SK-N-SH (cell line): ENCODE measurements at regions not wholly inside any gene's neighbourhood (a gene's known extent, or its start where the extent isn't known, plus 50 kb on each side); places are given as distances from the start of the nearest gene placed in this dataset.

Experiments
- CTCF ChIA-PET: fragments of 300-600, 350-600 bp; formaldehyde crosslinking; extraction: SDS; loops from one replicate; lab custom pipeline; 2021; lab: Yijun Ruan, JAX
- POLR2A ChIA-PET: fragments of 350-600 bp; sonication (Branson Sonifier 250); formaldehyde crosslinking; extraction: SDS; loops from one replicate; lab custom pipeline; 2020; ENCODE audit warnings: antibody characterized with exemption, inconsistent platforms; lab: Yijun Ruan, JAX
- DNase-seq: peaks from one replicate; pipeline ENCODE4 v3.0.0; 2012
- H2AFZ ChIP-seq: fragments of 200-600 bp; sonication (generic); 2 replicates; pipeline ENCODE4 v1.8.1; 2016; ENCODE audit warnings: antibody characterized with exemption, mild to moderate bottlenecking, low read depth
- H3F3A ChIP-seq: fragments of 200-600 bp; sonication (generic); replicated peaks from 2 replicates; pipeline ENCODE3; 2016; ENCODE audit warnings: antibody characterized with exemption, mild to moderate bottlenecking; ENCODE audit not compliant: insufficient read depth
- H3K27ac ChIP-seq, 2 experiments: fragments of 200-500 bp in 1 of 2; fragments of 200-600 bp in 1 of 2; sonication (Bioruptor generic) in 1 of 2; sonication (generic), shearing (Covaris generic) in 1 of 2; 2 replicates each; pipeline versions ENCODE4 v1.5.1 to v1.6.1; 2014 to 2016; ENCODE audit warnings: low read depth in 2 of 2, inconsistent platforms in 1 of 2, low read length in 1 of 2, mild to moderate bottlenecking in 1 of 2, mixed read lengths in 1 of 2
- H3K27me3 ChIP-seq: fragments of 200-600 bp; sonication (generic), shearing (Covaris generic); 2 replicates; pipeline ENCODE4 v1.6.1; 2016; ENCODE audit warnings: mixed run types; ENCODE audit not compliant: insufficient read depth
- H3K36me3 ChIP-seq, 2 experiments: fragments of 200-500 bp in 1 of 2; fragments of 200-600 bp in 1 of 2; sonication (Bioruptor generic) in 1 of 2; sonication (generic) in 1 of 2; replicated peaks in 1 of 2; 2 replicates each; pipeline versions ENCODE3 to v1.5.1; 2014 to 2016; ENCODE audit warnings: low read length in 1 of 2, mild to moderate bottlenecking in 1 of 2; ENCODE audit not compliant: insufficient read depth in 2 of 2, control insufficient read depth in 1 of 2
- H3K4me1 ChIP-seq, 2 experiments: fragments of 200-500 bp in 1 of 2; fragments of 200-600 bp in 1 of 2; sonication (Bioruptor generic) in 1 of 2; sonication (generic), shearing (Covaris generic) in 1 of 2; 2 replicates each; pipeline versions ENCODE4 v1.5.1 to v1.6.1; 2014 to 2016; ENCODE audit warnings: low read depth in 1 of 2, low read length in 1 of 2, mixed run types in 1 of 2; ENCODE audit not compliant: insufficient read depth in 2 of 2, control insufficient read depth in 1 of 2
- H3K4me2 ChIP-seq: fragments of 200-600 bp; sonication (generic), shearing (Covaris generic); 2 replicates; pipeline ENCODE4 v1.6.1; 2017; ENCODE audit warnings: mixed run types
- H3K4me3 ChIP-seq, 2 experiments: fragments of 200-500 bp in 1 of 2; fragments of 200-600 bp in 1 of 2; sonication (Bioruptor generic) in 1 of 2; sonication (generic), shearing (Covaris generic) in 1 of 2; 2 replicates each; pipeline versions ENCODE4 v1.5.1 to v1.8.1; 2014 to 2016; ENCODE audit warnings: low read depth in 2 of 2, inconsistent platforms in 1 of 2, low read length in 1 of 2, mild to moderate bottlenecking in 1 of 2, mixed read lengths in 1 of 2, moderate library complexity in 1 of 2
- H3K79me2 ChIP-seq: fragments of 200-600 bp; sonication (generic); 2 replicates; pipeline ENCODE4 v1.8.1; 2017; ENCODE audit warnings: mild to moderate bottlenecking; ENCODE audit not compliant: insufficient read depth
- H3K9ac ChIP-seq: fragments of 200-600 bp; sonication (generic); 2 replicates; pipeline ENCODE4 v1.6.1; 2017; ENCODE audit warnings: mixed run types
- H3K9me2 ChIP-seq: fragments of 200-600 bp; sonication (generic); 2 replicates; pipeline ENCODE4 v1.6.1; 2017; ENCODE audit warnings: mixed run types
- H3K9me3 ChIP-seq: fragments of 200-600 bp; sonication (generic); 2 replicates; pipeline ENCODE4 v1.6.1; 2017; ENCODE audit warnings: mixed run types, mild to moderate bottlenecking, moderate library complexity
- H4K20me1 ChIP-seq: fragments of 200-600 bp; sonication (generic); 2 replicates; pipeline ENCODE4 v1.6.1; 2017; ENCODE audit warnings: mild to moderate bottlenecking, mixed run types; ENCODE audit not compliant: insufficient read depth
- FOSL2 ChIP-seq: IDR thresholded peaks from 2 replicates; pipeline ENCODE4 v1.4.0; 2012; ENCODE audit warnings: low read depth, mild to moderate bottlenecking, moderate library complexity, borderline replicate concordance
- FOXM1 ChIP-seq: IDR thresholded peaks from 2 replicates; pipeline ENCODE4 v1.4.0; 2012; ENCODE audit warnings: low read depth, mild to moderate bottlenecking
- GATA2 ChIP-seq: sonication (generic); formaldehyde crosslinking; IDR thresholded peaks from 2 replicates; pipeline ENCODE4 v1.5.0; 2020; ENCODE audit warnings: mild to moderate bottlenecking, missing genetic modification reagents
- JUND ChIP-seq: IDR thresholded peaks from 2 replicates; pipeline ENCODE4 v1.4.0; 2012
- MXI1 ChIP-seq: IDR thresholded peaks from 2 replicates; pipeline ENCODE4 v1.6.1; 2012; ENCODE audit warnings: mild to moderate bottlenecking, low read depth, low read length, improper control_type of control experiment
- NRF1 ChIP-seq: IDR thresholded peaks from 2 replicates; pipeline ENCODE4 v1.6.1; 2012; ENCODE audit warnings: low read depth, mild to moderate bottlenecking, low read length
- RAD21 ChIP-seq: IDR thresholded peaks from 2 replicates; pipeline ENCODE4 v1.6.1; 2012; ENCODE audit warnings: mild to moderate bottlenecking, low read length
- RCOR1 ChIP-seq: fragments of 150-350 bp; IDR thresholded peaks from 2 replicates; pipeline ENCODE4 v1.6.1; 2017; ENCODE audit warnings: antibody characterized with exemption, low read length
- RFX5 ChIP-seq: IDR thresholded peaks from 2 replicates; pipeline ENCODE4 v1.6.1; 2012; ENCODE audit warnings: mild to moderate bottlenecking, improper control_type of control experiment, low read length
- RXRA ChIP-seq: IDR thresholded peaks from 2 replicates; pipeline ENCODE4 v1.4.0; 2012; ENCODE audit warnings: low read depth, mild to moderate bottlenecking, borderline replicate concordance
- SMC3 ChIP-seq: IDR thresholded peaks from 2 replicates; pipeline ENCODE4 v1.6.1; 2012; ENCODE audit warnings: low read depth, low read length, improper control_type of control experiment
- WGBS: methylation state at CpG from one replicate; pipeline ENCODE4 v1.1.6; 2017; ENCODE audit warnings: low lambda C conversion rate; 5-methylcytosine and 5-hydroxymethylcytosine counted together
- TF ChIP-seq, protein P1 (sequence below): fragments of 200-600 bp; sonication (generic); IDR thresholded peaks from 2 replicates; pipeline ENCODE4 v1.6.1; 2017; ENCODE audit warnings: antibody characterized with exemption, mild to moderate bottlenecking, moderate library complexity
- TF ChIP-seq, protein P2 (sequence below): IDR thresholded peaks from 2 replicates; pipeline ENCODE4; 2012

DNA sequence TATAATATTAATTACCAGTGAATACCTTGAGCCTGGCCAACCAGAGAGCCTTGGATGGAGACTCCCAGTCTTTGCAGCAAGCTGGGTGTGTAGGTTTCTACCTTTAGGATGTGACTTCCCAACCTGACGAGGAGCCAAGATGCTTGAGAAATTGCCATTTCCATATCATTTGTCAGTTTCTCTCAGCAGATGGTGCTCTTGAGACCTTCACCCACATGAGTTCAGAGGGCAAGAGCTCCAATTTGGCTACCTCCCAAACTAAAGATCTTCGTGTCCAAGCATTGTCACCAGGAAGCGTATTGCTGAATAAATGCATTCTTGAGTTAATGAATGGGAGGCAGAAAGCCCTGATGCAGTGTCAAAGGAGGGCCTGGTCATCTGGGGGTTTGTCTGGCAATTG is 106.4 kb upstream of the TBX5 start:
- Histone ChIP-seq H3K4me1 (no peaks in the 10 kb centered on the region), H3K79me2 (no peaks in the 10 kb centered on the region), H3K9me2 (no peaks in the 10 kb centered on the region), H3F3A (no peaks in the 10 kb centered on the region), H3K4me2 (no peak overlapping the region), H3K27ac (no peak overlapping the region), H3K4me3 (no peak overlapping the region), H3K9me3 (no peaks in the 10 kb centered on the region), H3K27me3 (peaks cover 3% of the 10 kb centered on the region; the same call in 1 of the 2 replicates), H2AFZ (no peak overlapping the region), H4K20me1 (no peaks in the 10 kb centered on the region), H3K9ac (no peak overlapping the region), H3K36me3 (no peaks in the 10 kb centered on the region)
- DNase-seq: no peak
- 16% methylated on average over 3 of the region's 3 CpGs for WGBS
- POLR2A ChIA-PET: no interaction called here
- CTCF ChIA-PET: interaction anchor here (1.2 to 2.8 kb wide), 4 partner anchors 10 to 532 kb away, joined by 3 to 13 read pairs (median 5); no protein-coding TSS in a partner anchor
- TF ChIP-seq FOXM1 (no peak), FOSL2 (no peak), NRF1 (no peak), RAD21 (no peak), RXRA (no peak), RFX5 (no peak), GATA2 (CRISPR knock-in tag) (no peak), RCOR1 (no peak), MXI1 (no peak)
- TF ChIP-seq, protein P1, sequence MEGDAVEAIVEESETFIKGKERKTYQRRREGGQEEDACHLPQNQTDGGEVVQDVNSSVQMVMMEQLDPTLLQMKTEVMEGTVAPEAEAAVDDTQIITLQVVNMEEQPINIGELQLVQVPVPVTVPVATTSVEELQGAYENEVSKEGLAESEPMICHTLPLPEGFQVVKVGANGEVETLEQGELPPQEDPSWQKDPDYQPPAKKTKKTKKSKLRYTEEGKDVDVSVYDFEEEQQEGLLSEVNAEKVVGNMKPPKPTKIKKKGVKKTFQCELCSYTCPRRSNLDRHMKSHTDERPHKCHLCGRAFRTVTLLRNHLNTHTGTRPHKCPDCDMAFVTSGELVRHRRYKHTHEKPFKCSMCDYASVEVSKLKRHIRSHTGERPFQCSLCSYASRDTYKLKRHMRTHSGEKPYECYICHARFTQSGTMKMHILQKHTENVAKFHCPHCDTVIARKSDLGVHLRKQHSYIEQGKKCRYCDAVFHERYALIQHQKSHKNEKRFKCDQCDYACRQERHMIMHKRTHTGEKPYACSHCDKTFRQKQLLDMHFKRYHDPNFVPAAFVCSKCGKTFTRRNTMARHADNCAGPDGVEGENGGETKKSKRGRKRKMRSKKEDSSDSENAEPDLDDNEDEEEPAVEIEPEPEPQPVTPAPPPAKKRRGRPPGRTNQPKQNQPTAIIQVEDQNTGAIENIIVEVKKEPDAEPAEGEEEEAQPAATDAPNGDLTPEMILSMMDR: no peak
- TF ChIP-seq, protein P2, sequence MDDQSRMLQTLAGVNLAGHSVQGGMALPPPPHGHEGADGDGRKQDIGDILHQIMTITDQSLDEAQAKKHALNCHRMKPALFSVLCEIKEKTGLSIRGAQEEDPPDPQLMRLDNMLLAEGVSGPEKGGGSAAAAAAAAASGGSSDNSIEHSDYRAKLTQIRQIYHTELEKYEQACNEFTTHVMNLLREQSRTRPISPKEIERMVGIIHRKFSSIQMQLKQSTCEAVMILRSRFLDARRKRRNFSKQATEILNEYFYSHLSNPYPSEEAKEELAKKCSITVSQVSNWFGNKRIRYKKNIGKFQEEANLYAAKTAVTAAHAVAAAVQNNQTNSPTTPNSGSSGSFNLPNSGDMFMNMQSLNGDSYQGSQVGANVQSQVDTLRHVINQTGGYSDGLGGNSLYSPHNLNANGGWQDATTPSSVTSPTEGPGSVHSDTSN: no peak

DNA sequence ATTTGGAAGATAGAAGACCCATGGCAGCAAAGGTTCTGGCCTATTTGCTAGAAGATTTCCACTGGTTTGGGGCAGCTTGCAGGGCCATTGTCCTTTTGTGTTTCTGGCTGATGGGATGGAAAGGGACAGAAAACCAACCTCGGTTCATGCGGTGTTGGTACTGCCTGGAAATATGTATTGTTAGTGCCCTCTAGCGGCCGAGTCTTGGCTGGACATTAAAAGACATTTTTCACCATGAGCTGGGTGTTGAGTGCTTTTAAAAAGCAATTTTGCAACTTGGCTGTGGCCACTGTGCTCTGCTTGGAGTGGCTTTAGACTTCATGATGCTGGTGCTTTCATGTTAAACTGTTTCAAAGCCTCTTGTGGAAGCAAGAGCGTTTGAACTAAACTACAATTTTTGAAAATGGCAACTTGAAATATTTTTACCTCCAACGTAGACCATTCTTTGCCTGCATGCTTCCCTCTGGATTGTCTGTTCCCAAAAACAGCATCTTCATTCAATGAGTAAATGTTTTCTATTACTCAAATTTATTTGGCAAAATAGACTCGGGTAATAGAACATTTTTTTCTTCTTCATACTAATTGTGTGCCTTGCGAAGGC is 102.7 kb upstream of the TBX5 start:
- ChIA-PET CTCF (interaction anchor here (0.6 to 3.7 kb wide), 57 partner anchors 8 to 1410 kb away, joined by 3 to 89 read pairs (median 4); partner anchors contain the start of genes RBM19 and TBX3), POLR2A (no interaction called here)
- Histone ChIP-seq H3K36me3 (no peaks in the 10 kb centered on the region), H3K27ac (no peak overlapping the region), H2AFZ (no peak overlapping the region), H3F3A (no peaks in the 10 kb centered on the region), H3K4me2 (no peak overlapping the region), H3K4me3 (no peak overlapping the region; a peak in 1 of 4 replicates), H3K4me1 (no peaks in the 10 kb centered on the region), H3K79me2 (no peaks in the 10 kb centered on the region), H3K27me3 (peaks cover 14% of the 10 kb centered on the region; the same call in 1 of the 2 replicates), H3K9me2 (no peaks in the 10 kb centered on the region), H3K9ac (no peak overlapping the region), H4K20me1 (no peaks in the 10 kb centered on the region), H3K9me3 (no peaks in the 10 kb centered on the region)
- WGBS: 22% methylated on average over 8 of the region's 8 CpGs
- DNase-seq: peak; percentile 64
- peak; percentile 79 for TF ChIP-seq RAD21
- TF ChIP-seq NRF1: no peak
- TF ChIP-seq, protein P1: peak; percentile 83
- no peak for TF ChIP-seq JUND
- peak; percentile 81 for TF ChIP-seq SMC3
